HG03575 (cell line): ENCODE measurements at regions not wholly inside any gene's neighbourhood (a gene's known extent, or its start where the extent isn't known, plus 50 kb on each side); places are given as distances from the start of the nearest gene placed in this dataset.
A peak's percentile ranks its signal among the peaks of the same experiment; 100 is the strongest.

Experiments used
- ATAC-seq: cut with Tn5 transposase; IDR thresholded peaks from one replicate; pipeline ENCODE4 v1.9.1; 2021; ENCODE audit not compliant: unreplicated experiment, insufficient number of reproducible peaks, low FRiP score; ENCODE audit errors: extremely low read depth

DNA sequence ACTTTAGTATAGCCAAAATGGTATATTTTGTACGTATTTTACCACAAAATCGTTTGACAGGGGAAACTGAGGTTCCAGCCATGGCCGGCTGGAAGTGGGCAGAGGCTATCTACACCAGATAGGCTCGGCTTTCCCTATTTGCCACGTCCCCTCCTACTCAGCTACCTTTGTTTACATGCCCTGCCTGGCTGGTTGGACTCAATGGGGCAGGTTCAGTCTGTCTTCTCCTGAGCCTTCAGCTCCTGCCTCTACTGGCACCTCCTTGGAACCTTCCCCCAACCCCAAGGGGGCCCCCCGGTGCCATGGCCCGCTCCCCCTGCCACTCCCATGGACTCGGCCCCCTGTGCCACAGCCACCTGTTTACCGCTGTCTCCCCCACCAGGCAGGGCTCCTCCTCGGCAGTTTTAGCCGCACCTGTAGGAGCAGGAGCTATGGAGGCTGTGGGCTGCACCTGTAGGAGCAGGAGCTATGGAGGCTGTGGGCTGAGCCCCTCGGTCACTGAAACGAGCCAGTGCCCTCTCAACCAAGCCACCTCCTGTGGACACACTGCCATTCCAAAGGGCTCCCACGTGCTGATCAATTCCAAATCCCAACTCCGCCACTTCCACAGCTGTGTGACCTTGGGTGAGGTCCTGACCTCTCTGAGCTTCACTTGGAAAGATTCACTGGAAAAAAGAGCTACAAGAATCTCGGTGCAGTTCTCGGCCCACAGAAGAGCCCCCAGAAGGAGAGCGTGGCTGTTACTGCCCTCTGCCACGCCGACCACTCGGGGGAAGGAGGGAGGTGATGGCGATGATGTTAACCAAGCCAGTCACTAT lies 62.2 kb downstream of the NCOR2 start:
- ATAC-seq = no peak

DNA sequence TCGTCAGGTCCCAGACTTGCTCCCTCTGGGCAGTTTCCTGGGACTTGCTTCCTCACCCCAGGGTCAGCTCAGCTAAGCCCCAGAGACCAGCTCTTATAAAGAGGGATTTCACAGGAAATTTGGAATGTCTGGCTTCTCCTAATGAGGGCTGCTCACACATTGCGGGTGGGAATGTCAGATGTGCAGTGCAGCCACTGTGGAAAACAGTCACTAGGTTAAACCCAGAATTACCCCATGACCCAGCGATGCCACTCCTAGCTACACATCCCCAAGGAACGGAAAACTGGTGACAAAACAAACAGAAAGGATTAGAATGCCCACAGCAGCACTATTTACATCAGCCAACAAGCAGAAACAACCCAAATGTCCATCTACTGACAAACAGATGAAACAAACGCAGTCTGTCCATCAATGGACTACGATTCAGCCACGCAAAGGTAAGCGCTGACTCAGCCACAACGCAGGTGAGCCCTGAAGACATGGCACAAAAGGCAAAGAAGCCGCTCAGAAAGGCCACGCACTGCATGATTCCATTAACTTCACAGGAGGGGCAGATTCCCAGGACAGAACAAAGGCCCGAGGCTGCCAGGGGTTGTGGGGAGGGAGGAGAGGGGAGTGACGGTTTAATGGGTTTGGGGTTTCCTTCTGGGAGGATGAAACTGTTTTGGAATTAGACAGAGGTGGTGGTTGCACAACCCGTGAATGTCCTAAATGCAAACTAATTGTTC lies 63.0 kb downstream of the NCOR2 start:
- no peak for ATAC-seq

DNA sequence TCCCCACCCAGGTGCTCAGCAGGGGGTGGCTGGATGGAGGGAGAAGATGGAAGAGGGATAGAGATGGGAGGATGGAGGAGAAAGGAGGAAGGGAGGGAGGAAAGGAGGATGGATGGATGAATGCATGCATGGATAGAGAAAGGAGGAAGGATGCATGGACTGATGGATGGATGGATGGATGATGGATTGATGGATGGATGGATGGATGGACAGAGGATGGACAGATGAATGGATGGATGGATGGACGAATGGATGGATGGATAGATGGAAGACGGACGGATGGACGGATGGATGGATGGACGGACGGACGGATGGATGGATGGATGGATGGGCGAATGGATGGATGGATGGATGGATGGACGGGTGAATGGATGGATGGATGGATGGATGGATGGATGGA lies 64.1 kb downstream of the NCOR2 start:
- ATAC-seq = no peak

DNA sequence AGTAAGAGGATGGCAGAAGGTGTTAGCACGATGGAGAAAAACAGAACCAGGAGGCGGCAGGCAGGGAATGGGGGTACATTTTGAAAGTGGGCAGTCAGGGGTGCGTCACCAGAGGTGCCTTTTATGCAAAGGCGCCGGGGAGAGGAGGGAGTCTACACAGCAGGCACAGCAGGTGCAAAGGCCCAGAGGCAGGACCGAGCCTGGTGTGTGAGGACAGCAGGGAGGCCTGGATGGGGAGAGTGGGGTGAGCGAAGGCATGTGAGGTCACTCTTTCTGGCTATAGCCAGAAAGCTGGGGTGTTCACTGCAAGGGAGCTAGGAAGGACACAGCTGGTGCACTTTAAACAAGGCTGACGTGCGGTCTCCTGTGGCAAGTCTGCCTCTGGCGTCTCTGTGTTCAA lies 65.0 kb downstream of the NCOR2 start:
- ATAC-seq = no peak

DNA sequence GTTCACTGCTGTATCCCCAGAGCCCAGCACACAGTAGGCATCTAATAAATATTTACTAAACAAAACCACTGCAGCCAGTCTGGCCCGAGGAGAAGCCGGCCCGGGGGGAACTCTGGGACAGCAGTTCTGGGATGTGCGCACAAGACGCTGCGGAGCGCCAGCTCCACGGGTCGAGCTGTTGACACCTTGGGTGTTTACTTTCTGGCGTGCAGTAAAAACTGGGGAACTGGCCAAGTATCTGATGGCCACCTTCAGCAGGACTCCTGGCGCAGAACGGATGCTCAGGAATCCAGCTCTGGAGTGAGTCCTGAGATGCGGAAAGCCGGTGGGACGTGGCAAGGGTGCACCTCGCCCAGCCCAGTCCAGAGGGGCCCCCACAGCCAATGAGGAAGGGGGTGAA lies 65.6 kb downstream of the NCOR2 start:
- no peak for ATAC-seq

DNA sequence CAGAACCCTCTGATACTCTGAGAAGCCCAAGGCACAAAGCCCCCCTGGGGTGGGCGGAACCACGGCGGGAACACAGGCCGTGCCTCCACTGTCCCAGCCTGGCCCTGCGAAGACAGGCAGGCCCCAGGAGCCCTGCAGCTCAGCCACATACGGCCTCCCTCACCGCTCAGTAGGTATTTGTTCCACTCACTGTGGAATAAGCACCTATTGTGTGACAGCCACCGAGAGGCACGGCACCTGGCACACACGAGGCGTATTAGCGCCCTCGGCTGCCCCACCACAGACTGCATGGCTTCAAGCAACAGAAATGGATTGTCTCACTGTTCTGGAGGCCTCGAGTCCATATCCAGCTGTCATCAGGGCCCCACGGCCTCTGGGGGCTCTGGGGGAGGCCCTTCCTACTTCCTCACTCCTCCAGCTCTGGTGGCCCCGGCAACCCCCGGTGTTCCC lies 66.3 kb downstream of the NCOR2 start:
- no peak for ATAC-seq

DNA sequence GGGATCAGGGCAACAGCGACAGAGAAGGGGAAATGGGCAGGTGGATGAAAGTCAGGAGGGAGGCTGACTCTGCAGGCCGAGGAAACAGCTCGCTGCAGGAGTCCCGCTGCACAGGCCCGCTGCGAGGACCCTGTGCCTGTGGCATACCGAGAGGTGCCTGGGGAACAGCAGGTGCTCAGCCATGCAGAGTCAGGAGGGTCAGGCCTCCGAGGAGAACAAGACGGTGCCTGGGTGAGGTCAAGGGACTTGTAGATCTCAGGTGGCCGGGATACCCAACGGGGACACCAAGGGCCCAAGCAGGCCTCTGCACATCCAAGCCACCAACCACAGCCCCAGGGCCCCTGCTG lies 67.5 kb downstream of the NCOR2 start:
- no peak for ATAC-seq

DNA sequence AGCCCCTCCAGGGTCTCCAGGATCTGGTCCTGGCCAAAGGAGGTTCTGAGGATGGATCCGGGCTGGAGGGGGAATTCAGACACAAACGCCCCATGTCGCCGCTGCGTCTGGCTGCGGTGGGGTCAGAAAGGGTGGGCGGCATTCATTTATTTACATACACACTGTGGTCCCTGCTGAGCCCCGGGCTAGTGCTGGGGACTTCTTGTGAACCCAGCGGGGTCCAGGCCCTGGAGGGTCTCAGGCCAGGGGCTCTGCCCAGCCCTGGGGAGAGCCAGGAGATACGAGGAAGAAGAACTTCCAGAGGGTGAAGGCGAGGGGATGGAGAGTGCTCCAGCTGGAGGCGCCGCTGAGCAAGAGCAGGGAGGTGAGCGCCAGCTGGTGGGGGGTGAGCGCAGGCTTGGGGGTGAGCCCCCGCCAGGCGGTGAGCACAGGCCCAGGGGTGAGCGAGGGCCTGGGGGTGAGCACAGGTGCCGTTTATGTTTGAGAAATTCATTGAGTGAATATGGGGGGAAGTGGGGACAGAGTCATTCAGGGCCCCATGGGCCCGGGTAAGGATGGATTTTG lies 68.1 kb downstream of the NCOR2 start:
- no peak for ATAC-seq

DNA sequence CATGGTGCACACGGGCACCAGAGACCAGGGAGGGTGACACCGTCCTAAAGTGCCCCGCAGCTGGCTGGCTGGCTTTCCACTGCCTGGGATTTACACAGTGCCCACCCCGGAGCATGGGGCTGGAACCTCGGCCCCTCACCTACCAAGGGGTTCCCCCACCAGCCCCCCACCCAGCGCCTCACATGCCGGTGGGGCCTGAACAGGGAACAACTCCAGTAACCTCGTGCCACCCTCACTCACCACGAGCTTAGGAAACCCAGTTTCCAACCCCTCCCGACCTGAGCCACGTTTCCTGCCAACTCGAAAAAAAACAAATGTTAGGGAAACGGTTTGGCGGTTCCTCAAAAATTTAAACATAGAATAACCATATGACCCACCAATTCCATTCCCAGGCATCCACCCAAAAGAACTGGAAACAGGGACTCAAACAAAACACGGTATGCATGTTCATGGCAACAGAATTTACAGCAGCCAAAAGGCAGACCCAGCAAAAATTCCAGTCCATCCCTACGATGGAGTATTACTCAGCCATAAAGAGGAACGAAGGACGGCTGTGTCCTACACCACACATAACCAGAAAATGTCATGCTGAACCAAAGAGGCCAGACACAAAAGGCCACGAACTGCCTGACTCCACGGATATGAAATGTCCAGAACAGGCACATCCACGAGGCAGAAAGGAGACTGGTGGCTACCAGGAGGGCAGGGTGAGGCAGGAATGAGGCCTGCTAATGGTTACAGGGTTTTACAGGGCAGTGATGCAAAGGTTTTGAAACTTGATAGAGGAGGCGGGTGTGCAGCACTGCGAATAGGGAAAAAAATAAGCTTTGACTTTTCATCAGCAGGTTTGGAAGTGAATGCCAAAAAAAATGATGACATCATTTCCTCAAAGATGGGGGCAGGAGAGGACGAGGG lies 68.9 kb downstream of the NCOR2 start:
- ATAC-seq = no peak

DNA sequence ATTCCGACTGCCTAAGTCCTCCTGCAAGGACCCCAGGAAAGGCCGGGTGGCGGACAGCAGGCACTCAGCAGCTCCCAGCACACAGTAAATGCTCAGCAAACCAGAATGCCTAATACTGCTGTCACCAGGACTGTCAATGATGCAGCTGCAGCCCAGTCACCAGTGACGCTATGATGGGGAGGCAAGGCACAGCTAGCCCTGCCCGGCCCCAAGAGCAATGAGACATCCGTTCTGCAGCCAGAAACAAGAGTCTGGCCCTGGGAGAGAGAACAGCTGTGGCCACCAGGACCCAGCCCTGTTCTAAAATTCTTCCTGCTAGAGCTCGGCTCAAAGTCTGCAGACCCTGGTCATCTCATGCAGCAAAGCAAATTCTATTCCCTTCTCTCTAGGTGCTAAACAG lies 69.8 kb downstream of the NCOR2 start:
- no peak for ATAC-seq

DNA sequence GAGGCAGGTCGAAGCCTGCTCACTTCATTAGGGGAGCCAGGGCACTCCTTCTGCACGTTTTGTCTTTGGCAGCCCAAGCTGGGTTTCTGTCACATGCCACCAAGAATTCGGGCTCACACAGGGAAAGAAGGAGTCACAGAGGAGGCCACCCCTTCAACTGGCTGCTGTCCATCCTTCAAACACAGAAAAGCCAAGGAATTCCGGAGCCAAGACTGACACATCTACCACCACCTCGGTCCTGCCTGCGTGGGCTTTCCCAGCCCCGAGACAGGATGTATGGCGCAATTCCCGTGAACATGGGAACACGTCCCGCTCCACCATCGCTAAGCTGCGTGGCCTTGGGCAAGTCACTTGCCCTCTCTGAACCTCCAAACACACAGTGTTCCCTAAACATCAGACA lies 70.4 kb downstream of the NCOR2 start:
- no peak for ATAC-seq

DNA sequence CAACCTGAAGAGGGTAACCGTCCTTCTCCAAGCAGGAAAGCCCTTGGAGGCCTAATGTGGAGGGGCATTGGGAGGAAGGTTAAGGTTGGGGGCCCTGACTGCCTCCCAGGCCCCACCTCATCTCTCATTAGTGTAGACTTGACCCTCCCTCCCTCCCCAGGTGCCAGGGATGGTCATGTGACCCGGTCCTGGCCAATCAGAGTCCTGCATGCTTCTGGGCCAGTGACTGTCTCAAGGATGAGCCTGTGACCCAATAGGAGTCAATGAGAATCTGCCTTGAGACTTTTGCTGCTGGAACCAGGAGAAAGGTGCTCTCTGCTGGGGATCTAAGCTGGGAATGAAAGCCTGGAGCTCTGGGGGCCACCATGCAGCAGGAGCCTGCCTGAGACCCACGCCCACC lies 70.8 kb downstream of the NCOR2 start:
- no peak for ATAC-seq

DNA sequence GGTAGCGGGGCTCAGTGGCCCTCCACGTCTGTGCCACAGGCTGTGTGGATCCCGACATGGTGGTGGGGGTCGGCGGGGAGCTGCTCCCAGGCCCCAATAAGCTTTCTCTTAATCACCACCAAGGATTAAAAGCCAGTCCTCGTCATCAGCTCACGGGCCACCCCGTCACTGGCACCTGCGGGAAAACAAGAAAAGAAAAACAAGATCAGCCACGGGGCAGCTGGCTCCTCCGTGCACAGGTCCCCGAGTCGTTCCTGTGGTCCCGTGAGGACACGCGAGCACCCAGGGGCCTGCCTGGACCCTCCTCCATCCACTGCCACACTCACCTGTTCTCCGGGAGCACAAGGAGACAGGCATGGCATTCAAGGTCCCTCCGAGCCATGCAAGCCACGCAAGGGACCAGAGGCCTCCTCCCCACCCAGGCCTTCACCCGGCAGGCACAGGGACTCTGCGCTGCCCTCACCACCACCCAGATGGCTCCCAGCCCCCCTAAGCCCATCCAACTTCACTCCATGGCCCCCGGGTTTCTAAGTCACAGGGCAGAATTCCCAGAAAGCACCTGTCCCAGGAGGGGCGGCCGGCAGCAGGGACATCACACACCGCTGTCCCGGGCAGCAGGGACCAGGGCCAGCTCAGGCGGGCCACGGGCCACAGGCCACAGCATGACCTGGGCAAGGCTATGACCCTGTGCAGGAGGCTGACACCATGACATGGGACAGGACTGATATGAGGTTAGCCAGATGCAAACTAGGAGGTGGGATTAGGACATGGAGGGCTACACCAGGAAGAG lies 72.0 kb downstream of the NCOR2 start:
- no peak for ATAC-seq

DNA sequence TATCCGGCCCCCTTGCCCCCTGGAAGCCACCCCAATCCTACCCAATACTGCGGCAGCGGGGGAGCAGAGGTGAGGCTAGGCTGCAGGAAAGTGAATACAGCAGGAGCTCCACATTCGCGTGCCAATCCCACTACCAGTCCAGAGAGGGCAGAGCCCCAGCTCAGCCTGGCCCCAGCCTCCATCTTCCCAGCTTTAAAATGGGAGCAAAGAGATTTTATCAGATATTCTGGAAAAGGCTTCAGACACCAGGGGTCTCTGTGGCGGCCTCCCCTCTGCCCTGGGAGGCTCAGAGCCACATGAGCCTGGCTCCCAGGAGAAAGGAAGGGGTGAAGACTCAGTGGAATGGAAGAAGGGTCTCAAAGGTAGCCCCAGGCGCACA lies 72.7 kb downstream of the NCOR2 start:
- ATAC-seq = no peak

DNA sequence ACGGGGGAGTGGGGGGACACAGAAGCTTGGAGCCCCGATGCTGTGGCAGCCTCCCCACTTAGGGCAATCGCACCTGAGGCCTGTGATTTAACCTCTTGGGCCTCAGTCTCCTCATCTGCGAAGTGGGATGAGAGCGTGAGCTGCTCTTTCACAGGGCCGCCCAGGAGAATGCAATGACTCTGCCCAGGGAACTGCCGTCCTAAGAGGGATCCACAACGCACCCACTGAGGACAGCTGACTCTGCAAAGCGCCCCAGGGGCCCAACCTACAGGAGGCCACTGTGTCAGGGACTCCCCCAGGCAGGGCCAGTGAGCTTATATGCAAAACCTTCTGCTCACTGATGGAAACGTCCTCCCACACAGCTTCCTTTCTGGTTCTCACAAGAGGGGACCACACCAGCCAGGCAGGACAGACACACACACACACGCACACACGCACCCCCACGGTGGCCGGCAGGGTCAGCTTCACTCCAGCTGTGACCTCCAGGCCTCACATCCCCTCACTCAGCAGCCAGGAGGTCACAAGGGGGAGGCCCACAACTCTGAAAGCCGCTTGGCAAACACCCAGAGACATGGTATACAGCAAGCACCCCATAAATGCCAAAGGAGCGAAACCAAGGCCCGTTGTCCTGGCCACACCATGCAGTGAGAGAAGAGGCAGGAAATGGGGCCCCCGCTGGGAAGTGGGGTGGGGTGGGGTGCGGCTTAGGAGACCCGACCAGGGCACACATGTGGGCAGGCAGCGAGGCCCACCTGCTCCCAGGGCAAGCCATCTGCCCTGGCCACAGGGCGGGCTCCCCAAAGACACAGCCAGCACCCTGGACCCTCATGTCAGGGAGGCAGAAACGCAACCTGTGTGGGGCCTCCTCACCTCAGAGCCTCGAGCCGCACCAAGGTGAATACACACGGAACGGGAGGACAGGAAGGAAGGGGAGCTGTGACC lies 73.3 kb downstream of the NCOR2 start:
- peak; percentile 62 for ATAC-seq

DNA sequence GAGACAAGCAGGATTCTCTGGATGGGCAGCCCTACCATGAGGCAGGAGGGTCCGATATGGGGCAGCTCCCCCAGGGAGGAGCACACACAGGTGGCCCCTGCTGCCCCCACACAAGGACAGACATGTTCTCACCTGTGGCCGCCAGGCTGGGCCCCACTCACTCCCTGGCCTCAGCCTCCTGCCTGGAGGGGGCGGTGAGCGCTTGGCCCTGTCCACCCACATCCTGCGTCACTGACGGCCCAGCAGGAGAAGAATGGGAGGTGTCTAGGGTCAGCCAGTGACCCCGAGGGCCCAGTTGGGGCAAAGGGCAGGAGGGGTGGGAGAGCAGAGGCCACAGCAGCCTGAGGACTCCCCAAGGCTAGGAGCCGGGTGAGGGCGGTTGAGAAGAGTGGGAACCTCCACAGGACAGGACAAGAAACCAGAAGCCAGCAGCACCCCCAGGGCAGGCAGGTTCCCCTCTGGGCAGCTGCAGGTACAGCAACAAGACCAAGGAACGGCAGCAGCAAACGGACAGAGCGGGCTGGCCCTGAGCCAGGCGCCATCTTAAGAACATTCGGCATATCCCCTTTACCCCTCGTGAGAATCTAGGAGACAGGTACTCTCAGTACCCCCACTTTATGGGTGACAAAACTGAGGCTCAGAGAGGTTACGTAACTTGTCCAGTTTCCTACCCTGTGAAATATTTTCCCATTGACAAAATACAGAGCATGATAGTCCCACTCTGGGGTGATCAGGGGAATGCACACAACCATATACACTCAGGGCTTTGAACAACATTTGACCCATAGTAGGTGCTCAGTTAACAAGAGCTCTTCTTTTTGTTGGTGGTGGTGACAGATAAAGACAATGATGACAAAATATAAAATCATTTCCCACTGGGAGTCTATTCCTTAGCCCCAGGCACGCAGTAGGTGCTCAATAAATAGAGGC lies 74.3 kb downstream of the NCOR2 start:
- no peak for ATAC-seq
